ENCODE measurements at regions not wholly inside any gene's neighbourhood (a gene's known extent, or its start where the extent isn't known, plus 50 kb on each side); places are given as distances from the start of the nearest gene placed in this dataset.

DNA sequence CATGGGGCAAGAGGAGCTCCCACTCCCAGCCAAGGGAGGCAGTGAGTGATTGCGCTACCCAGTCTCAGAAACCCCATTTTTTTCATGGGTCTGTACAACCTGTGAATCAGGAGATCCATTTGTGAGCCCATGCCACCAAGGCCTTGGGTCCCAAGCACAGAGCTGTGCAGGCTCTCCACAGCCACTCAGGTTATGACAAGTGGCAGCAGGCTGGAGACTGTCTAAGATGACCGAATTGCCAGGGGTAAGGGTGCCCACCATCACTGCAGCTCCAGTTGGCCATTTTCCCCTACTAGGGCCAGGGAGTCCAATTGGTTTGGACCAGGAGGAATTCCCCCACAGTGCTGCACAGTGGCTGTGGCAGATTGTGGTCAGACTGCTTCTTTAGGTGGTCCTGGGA, 407.5 kb upstream of the KLHL4 start:
- Histone ChIP-seq H3K23me2 (ENCODE audit: low read depth, low read length) (no peaks in the 10 kb centered on the region), H3K9me3 (ENCODE audit: insufficient read depth in 2 of 2, low read depth in 1 of 2, low read length in 1 of 2) (no peaks in the 10 kb centered on the region), H3K79me2 (ENCODE audit: control insufficient read depth in 1 of 2, insufficient read depth in 2 of 2, low read length in 2 of 2) (no peaks in the 10 kb centered on the region), H3K23ac (ENCODE audit: insufficient read length) (no peak overlapping the region), H3K18ac (ENCODE audit: extremely low read depth, low read length) (no peak overlapping the region), H3K36me3 (ENCODE audit: control insufficient read depth in 2 of 4, insufficient read depth in 4 of 4, low read length in 3 of 4) (no peaks in the 10 kb centered on the region), H4K91ac (replicated peaks; ENCODE audit: insufficient read length, low read length) (no peak overlapping the region), H3K27ac (ENCODE audit: low read depth, low read length) (no peak overlapping the region), H3K4me3 (ENCODE audit: extremely low read depth in 1 of 4, insufficient read depth in 2 of 4, low read depth in 3 of 4, low read length in 4 of 4) (no peak overlapping the region), H2BK15ac (ENCODE audit: low read length) (no peak overlapping the region), H2BK5ac (ENCODE audit: low read depth, low read length) (no peak overlapping the region), H2AK5ac (ENCODE audit: low read depth, low read length) (no peak overlapping the region), H4K20me1 (replicated peaks in 1 of 2; ENCODE audit: control insufficient read depth in 1 of 2, insufficient read depth in 2 of 2, low read length in 2 of 2) (no peaks in the 10 kb centered on the region), H3K79me1 (ENCODE audit: low read depth, low read length) (no peaks in the 10 kb centered on the region), H2BK120ac (replicated peaks; ENCODE audit: low read depth, low read length) (no peak overlapping the region), H3K4me1 (replicated peaks in 1 of 4; ENCODE audit: control insufficient read depth in 3 of 4, insufficient read depth in 4 of 4, low read length in 3 of 4) (no peaks in the 10 kb centered on the region), H2BK12ac (ENCODE audit: low read depth, low read length) (no peak overlapping the region), H3K4me2 (ENCODE audit: insufficient read depth in 1 of 2, low read depth in 2 of 2, low read length in 2 of 2) (no peak overlapping the region), H3K4ac (replicated peaks; ENCODE audit: insufficient read length, low read depth, low read length) (no peak overlapping the region), H3K9ac (replicated peaks in 1 of 4; ENCODE audit: extremely low read depth in 1 of 4, low read depth in 3 of 4, low read length in 3 of 4) (no peak overlapping the region), H3K14ac (ENCODE audit: insufficient read length) (no peak overlapping the region), H4K8ac (ENCODE audit: extremely low read depth, insufficient read depth, low read length) (no peak overlapping the region), H2BK20ac (ENCODE audit: low read length) (no peak overlapping the region), H4K5ac (ENCODE audit: insufficient read length, low read depth, low read length) (no peak overlapping the region), H2AFZ (ENCODE audit: low read length) (no peak overlapping the region), H3K56ac (replicated peaks; ENCODE audit: insufficient read length, low read depth, low read length) (no peak overlapping the region), H3K27me3 (replicated peaks in 1 of 4; ENCODE audit: control insufficient read depth in 3 of 4, extremely low read depth in 1 of 4, insufficient read depth in 3 of 4, low read length in 3 of 4) (no peaks in the 10 kb centered on the region)
- no peak for TF ChIP-seq GABPA (IDR thresholded peaks at IDR 0.05; ENCODE audit: borderline replicate concordance, insufficient read depth, low read length)
- TF ChIP-seq RNF2 (IDR thresholded peaks at IDR 0.05; ENCODE audit: borderline replicate concordance, low read depth, low read length, missing control alignments, poor library complexity, severe bottlenecking) = no peak
- ChIA-PET CTCF (ENCODE audit: partially characterized antibody) (interaction anchor here (1.1 kb wide), 1 partner anchor 17 kb away, joined by 3 read pairs; no protein-coding TSS in a partner anchor), POLR2A (ENCODE audit: partially characterized antibody) (no interaction called here)
- WGBS, 2 experiments (ENCODE audit: extremely low coverage in 1 of 2, insufficient coverage in 1 of 2, insufficient read length in 1 of 2, insufficient replicate concordance in 2 of 2, low coverage in 1 of 2, low lambda C conversion rate in 2 of 2, missing lambda C conversion rate in 1 of 2) = 90% methylated on average over 2 of the region's 2 CpGs; no CpG with 5 or more reads in 1 of the 2 experiments
- FAIRE-seq (no peak), DNase-seq (ENCODE audit: low read depth in 1 of 2, low spot score in 2 of 2) (no peak)
